Chondrocyte (in vitro differentiated cells): ENCODE measurements at regions not wholly inside any gene's neighbourhood (a gene's known extent, or its start where the extent isn't known, plus 50 kb on each side); places are given as distances from the start of the nearest gene placed in this dataset.

Experiments
- DNase-seq: peaks from one replicate; pipeline ENCODE4 v3.0.0; 2021; ENCODE audit warnings: mixed read lengths, low spot score
- H3K27ac Mint-ChIP-seq: one replicate; pipeline ENCODE4 v1.8.0; 2021; ENCODE audit warnings: mild to moderate bottlenecking, moderate library complexity, mixed read lengths; ENCODE audit not compliant: unreplicated experiment
- H3K27me3 Mint-ChIP-seq: 2 replicates; pipeline ENCODE4 v1.8.0; 2021; ENCODE audit warnings: low read depth, mixed read lengths
- H3K36me3 Mint-ChIP-seq: 2 replicates; pipeline ENCODE4 v1.8.0; 2021; ENCODE audit warnings: low read depth, mixed read lengths
- H3K4me1 Mint-ChIP-seq: 2 replicates; pipeline ENCODE4 v1.8.0; 2021; ENCODE audit warnings: low read depth, mild to moderate bottlenecking, mixed read lengths
- H3K4me3 Mint-ChIP-seq: one replicate; pipeline ENCODE4 v1.8.0; 2021; ENCODE audit warnings: mild to moderate bottlenecking, moderate library complexity, mixed read lengths; ENCODE audit not compliant: unreplicated experiment
- H3K9me3 Mint-ChIP-seq: 2 replicates; pipeline ENCODE4 v1.8.0; 2021; ENCODE audit warnings: low read depth, mixed read lengths
- TF ChIP-seq, protein P1 (sequence below): fragments of 200-600 bp; sonication (generic); IDR thresholded peaks from 2 replicates; pipeline ENCODE4 v1.5.0; 2021; ENCODE audit warnings: antibody characterized with exemption, mild to moderate bottlenecking, moderate library complexity

DNA sequence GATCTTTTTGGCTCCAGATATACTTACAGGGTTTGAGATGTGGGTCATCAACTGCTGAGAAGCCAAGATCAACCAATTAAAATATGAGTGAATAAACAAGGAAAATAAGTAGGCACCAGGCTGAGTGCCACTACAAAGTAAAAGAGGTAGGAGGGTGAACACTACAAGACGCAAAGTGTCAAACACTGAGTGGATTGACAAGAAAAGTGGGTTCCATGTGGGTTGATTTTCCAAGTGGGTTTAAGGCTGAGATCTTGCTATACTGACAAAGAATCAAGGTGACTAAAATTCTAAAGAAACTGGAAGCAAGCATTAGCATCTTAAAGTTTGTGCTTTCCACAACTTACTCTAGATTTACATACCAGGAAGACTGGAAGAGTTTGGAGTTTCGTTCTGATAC lies 160.4 kb upstream of the SPACA1 start:
- Mint-ChIP-seq H3K4me1 (no peaks in the 10 kb centered on the region), H3K4me3 (no peak overlapping the region), H3K36me3 (no peaks in the 10 kb centered on the region), H3K27ac (no peak overlapping the region), H3K27me3 (peaks cover 30% of the 10 kb centered on the region), H3K9me3 (peaks cover under 1% of the 10 kb centered on the region)
- DNase-seq, result no peak
- TF ChIP-seq, protein P1, sequence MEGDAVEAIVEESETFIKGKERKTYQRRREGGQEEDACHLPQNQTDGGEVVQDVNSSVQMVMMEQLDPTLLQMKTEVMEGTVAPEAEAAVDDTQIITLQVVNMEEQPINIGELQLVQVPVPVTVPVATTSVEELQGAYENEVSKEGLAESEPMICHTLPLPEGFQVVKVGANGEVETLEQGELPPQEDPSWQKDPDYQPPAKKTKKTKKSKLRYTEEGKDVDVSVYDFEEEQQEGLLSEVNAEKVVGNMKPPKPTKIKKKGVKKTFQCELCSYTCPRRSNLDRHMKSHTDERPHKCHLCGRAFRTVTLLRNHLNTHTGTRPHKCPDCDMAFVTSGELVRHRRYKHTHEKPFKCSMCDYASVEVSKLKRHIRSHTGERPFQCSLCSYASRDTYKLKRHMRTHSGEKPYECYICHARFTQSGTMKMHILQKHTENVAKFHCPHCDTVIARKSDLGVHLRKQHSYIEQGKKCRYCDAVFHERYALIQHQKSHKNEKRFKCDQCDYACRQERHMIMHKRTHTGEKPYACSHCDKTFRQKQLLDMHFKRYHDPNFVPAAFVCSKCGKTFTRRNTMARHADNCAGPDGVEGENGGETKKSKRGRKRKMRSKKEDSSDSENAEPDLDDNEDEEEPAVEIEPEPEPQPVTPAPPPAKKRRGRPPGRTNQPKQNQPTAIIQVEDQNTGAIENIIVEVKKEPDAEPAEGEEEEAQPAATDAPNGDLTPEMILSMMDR, result no peak

DNA sequence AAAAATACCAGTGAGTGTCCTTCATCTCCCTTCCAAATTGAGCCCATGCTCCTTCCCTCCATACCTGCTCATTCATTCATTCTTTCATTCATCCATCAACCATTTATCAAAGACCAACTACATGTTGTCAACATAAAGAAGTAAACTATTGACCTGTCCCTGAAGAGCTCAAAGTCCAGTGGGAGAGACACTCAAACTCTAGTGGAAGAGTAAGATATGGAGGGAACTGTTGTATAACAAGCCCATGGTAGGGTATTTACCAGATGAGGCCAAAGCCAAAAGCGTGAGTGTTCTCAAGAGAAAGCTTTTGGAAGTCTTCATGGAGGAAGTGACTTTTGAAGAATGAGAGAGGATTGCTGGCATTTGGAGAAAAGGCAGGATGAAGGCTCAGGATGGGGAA lies 163.4 kb upstream of the SPACA1 start:
- DNase-seq, result no peak

DNA sequence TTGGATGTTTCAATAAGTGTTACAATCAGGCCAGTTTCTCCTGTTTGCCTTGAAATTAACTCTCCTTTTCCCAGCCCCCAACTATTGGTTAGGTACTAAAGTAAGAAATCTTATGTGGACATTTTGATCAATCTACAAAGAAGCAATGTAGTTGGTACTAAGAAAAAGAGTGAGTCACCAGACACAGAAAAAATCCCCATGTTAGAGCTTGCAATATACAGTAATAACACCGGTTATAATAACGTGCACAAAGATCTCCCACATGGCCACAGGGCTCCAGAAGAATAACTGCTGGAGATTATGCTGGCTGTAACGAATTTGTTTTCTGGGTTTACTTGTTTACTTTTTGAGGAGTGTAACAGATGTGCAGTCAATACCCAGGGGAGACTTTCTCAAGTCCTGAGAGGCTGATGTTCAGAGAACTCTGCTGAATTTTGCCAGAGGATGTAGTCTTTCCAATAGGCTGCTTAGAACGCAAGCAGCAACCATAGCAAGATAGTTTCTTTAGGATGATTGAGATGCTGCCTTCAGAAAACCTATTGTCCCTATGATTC lies 166.2 kb upstream of the SPACA1 start:
- TF ChIP-seq, protein P1, result no peak
- Mint-ChIP-seq H3K4me1 (no peaks in the 10 kb centered on the region), H3K4me3 (no peak overlapping the region), H3K27ac (no peak overlapping the region), H3K27me3 (peaks cover 48% of the 10 kb centered on the region), H3K36me3 (no peaks in the 10 kb centered on the region), H3K9me3 (peaks cover 4% of the 10 kb centered on the region)
- DNase-seq, result no peak

More for the DNA sequence above, 163.4 kb upstream of the SPACA1 start:
- Mint-ChIP-seq H3K4me3 (no peak overlapping the region), H3K27ac (no peak overlapping the region), H3K4me1 (no peaks in the 10 kb centered on the region), H3K27me3 (peaks cover 42% of the 10 kb centered on the region), H3K9me3 (peaks cover 4% of the 10 kb centered on the region), H3K36me3 (no peaks in the 10 kb centered on the region)
- TF ChIP-seq, protein P1, result no peak

DNA sequence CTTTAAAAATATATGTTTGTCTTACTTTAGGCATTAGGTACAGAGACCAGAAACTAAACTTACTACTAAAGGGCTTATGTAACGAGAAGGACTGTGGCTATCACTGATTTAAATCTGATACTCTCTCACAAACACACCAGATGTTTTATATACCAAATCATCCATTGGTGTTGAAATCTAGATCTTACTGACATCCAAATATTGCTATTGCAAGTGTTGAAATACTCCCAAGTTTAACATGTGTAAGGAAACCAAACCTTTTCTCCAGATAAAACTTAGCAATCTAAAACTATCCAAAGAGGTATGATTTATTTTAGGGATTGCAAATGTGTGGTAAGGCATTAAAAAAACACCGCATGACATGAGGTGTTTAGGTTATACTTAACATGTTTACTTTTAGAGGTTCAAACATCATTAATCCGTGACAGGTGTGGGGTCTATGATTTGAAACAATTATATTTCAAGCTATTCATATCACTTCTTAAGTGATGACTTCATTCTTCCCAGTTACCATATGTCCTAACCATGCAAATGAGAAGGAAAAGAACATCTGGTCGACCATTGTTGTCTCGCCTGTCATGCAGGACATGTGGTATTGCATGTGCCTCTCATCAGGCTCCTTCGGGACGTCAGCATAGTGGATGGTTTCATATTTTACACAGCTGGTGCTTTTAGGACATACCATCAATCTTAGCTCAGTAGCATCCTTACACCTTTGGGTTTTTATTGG lies 168.3 kb upstream of the SPACA1 start:
- Mint-ChIP-seq H3K27me3 (peaks cover 66% of the 10 kb centered on the region), H3K36me3 (no peaks in the 10 kb centered on the region), H3K9me3 (peaks cover 4% of the 10 kb centered on the region), H3K4me1 (no peaks in the 10 kb centered on the region), H3K27ac (no peak overlapping the region), H3K4me3 (no peak overlapping the region)
- no peak for DNase-seq
- TF ChIP-seq, protein P1, result no peak

DNA sequence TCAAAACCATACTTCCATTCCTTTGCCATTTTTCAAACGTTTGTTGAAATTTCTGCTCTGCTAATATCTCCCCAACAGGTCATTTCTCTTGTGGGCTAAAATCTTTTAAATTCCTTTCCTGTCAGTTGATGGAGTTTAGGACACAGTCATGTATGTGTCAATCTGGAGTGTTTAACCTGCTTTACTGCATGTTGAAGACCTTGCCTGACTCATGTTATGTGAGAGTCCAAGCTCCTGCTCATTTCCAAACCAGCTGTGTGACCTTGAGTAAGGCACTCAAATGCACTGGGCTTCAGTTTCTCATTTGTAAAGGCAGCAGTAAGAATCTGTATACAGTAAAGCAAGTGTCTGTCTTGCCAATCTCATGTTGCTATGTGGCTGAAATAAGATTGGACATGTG lies 171.9 kb upstream of the SPACA1 start:
- Mint-ChIP-seq H3K27me3 (peaks cover 64% of the 10 kb centered on the region), H3K27ac (no peak overlapping the region), H3K9me3 (no peaks in the 10 kb centered on the region), H3K4me3 (no peak overlapping the region), H3K4me1 (no peaks in the 10 kb centered on the region), H3K36me3 (no peaks in the 10 kb centered on the region)
- DNase-seq, result no peak
- TF ChIP-seq, protein P1, result no peak
